ENCODE measurements at regions not wholly inside any gene's neighbourhood (a gene's known extent, or its start where the extent isn't known, plus 50 kb on each side); places are given as distances from the start of the nearest gene placed in this dataset.

DNA sequence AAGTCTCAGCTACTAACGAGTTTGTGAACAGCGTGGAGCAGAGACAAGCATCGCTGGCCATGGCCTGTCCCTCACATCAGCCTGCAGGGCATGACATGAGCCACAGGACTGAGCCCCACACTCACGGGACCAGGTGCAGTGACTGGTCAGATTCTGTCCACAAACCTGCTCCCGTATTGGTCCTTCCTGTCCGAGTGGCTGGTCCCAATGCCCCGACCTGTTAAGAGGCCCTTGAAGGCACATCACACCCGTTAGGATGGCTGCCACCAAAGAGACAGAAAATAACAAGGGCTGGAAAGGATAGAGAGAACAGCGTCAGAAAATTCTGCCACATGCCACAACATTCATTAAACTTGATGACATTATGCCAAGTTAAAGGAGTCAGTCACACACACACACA, 403.2 kb upstream of the MYT1L start:
- no peaks in the 10 kb centered on the region for H3K9me3 ChIP-seq
- Mint-ChIP-seq H3K27ac (ENCODE audit: unreplicated experiment) (no peak overlapping the region), H3K4me3 (ENCODE audit: unreplicated experiment) (no peak overlapping the region), H3K9me3 (ENCODE audit: unreplicated experiment) (no peaks in the 10 kb centered on the region), H3K36me3 (ENCODE audit: insufficient read depth, unreplicated experiment) (no peaks in the 10 kb centered on the region), H3K27me3 (ENCODE audit: insufficient read depth, unreplicated experiment) (peaks cover 35% of the 10 kb centered on the region), H3K4me1 (ENCODE audit: low read depth, unreplicated experiment) (no peaks in the 10 kb centered on the region)
- no peak overlapping the region for H3K4me3 ChIP-seq (ENCODE audit: low read depth, low read length)
- H3K27me3 ChIP-seq (replicated peaks; ENCODE audit: control insufficient read depth, insufficient read depth, low read length) = no peaks in the 10 kb centered on the region
- no peaks in the 10 kb centered on the region for H3K4me1 ChIP-seq
- CTCF ChIA-PET = no interaction called here
- intact Hi-C loops (cut with micrococcal nuclease; ENCODE audit: unreplicated experiment) = no loop called here
- H3K36me3 ChIP-seq (ENCODE audit: control insufficient read depth, insufficient read depth, low read length) = no peaks in the 10 kb centered on the region
- POLR2A ChIA-PET = no interaction called here
- no peak for TF ChIP-seq CTCF (IDR thresholded peaks at IDR 0.05; ENCODE audit: insufficient read depth in 1 of 2, low read depth in 1 of 2, low read length in 1 of 2, severe bottlenecking in 1 of 2, unreplicated experiment in 1 of 2)
- BruUV-seq (replicated peaks) = no TSS peak
- DNase-seq = no peak

- H3K36me3 Mint-ChIP-seq (ENCODE audit: insufficient read depth, unreplicated experiment) = no peaks in the 10 kb centered on the region
- H3K4me1 ChIP-seq = no peaks in the 10 kb centered on the region
- no TSS peak for BruUV-seq (replicated peaks)
- ChIA-PET POLR2A (no interaction called here), CTCF (no interaction called here)
- no peak for DNase-seq
- H3K4me3 ChIP-seq (ENCODE audit: low read depth, low read length) = no peak overlapping the region
- no peaks in the 10 kb centered on the region for H3K36me3 ChIP-seq (ENCODE audit: control insufficient read depth, insufficient read depth, low read length)
- H3K27me3 Mint-ChIP-seq (ENCODE audit: insufficient read depth, unreplicated experiment) = peaks cover 35% of the 10 kb centered on the region
- no peaks in the 10 kb centered on the region for H3K4me1 Mint-ChIP-seq (ENCODE audit: low read depth, unreplicated experiment)
- H3K4me3 Mint-ChIP-seq (ENCODE audit: unreplicated experiment) = no peak overlapping the region
- no peaks in the 10 kb centered on the region for H3K27me3 ChIP-seq (replicated peaks; ENCODE audit: control insufficient read depth, insufficient read depth, low read length)
- H3K9me3 Mint-ChIP-seq (ENCODE audit: unreplicated experiment) = no peaks in the 10 kb centered on the region
- H3K9me3 ChIP-seq = no peaks in the 10 kb centered on the region
- no peak for TF ChIP-seq CTCF (IDR thresholded peaks at IDR 0.05; ENCODE audit: insufficient read depth in 1 of 2, low read depth in 1 of 2, low read length in 1 of 2, severe bottlenecking in 1 of 2, unreplicated experiment in 1 of 2)
- H3K27ac Mint-ChIP-seq (ENCODE audit: unreplicated experiment) = no peak overlapping the region
- intact Hi-C loops (cut with micrococcal nuclease; ENCODE audit: unreplicated experiment) = no loop called here
Observed at GRCh38 chr2:2733818-2734217, 402.7 kb upstream of the MYT1L start.

GRCh38 chr2:2732331-2733119, 401.4 kb upstream of the MYT1L start:
- H3K27me3 ChIP-seq (replicated peaks; ENCODE audit: control insufficient read depth, insufficient read depth, low read length) = no peaks in the 10 kb centered on the region
- intact Hi-C loops (cut with micrococcal nuclease; ENCODE audit: unreplicated experiment) = no loop called here
- Mint-ChIP-seq H3K27me3 (ENCODE audit: insufficient read depth, unreplicated experiment) (peaks cover 40% of the 10 kb centered on the region), H3K36me3 (ENCODE audit: insufficient read depth, unreplicated experiment) (no peaks in the 10 kb centered on the region), H3K27ac (ENCODE audit: unreplicated experiment) (no peak overlapping the region), H3K4me1 (ENCODE audit: low read depth, unreplicated experiment) (no peaks in the 10 kb centered on the region), H3K4me3 (ENCODE audit: unreplicated experiment) (no peak overlapping the region), H3K9me3 (ENCODE audit: unreplicated experiment) (no peaks in the 10 kb centered on the region)
- BruUV-seq (replicated peaks) = no TSS peak
- H3K4me1 ChIP-seq = no peaks in the 10 kb centered on the region
- TF ChIP-seq CTCF (IDR thresholded peaks at IDR 0.05; ENCODE audit: insufficient read depth in 1 of 2, low read depth in 1 of 2, low read length in 1 of 2, severe bottlenecking in 1 of 2, unreplicated experiment in 1 of 2) = no peak
- ChIA-PET POLR2A (no interaction called here), CTCF (no interaction called here)
- no peak for DNase-seq
- no peaks in the 10 kb centered on the region for H3K9me3 ChIP-seq
- H3K4me3 ChIP-seq (ENCODE audit: low read depth, low read length) = no peak overlapping the region
- no peaks in the 10 kb centered on the region for H3K36me3 ChIP-seq (ENCODE audit: control insufficient read depth, insufficient read depth, low read length)

Data from Caco-2 (cell line).